IPS-18c (cell line): ENCODE measurements at regions not wholly inside any gene's neighbourhood (a gene's known extent, or its start where the extent isn't known, plus 50 kb on each side); places are given as distances from the start of the nearest gene placed in this dataset.

ENCODE experiments used
- H3K4me3 ChIP-seq: 2 replicates; pipeline ENCODE4 v1.7.0; 2013; ENCODE audit warnings: low read depth, mild to moderate bottlenecking, low read length, moderate library complexity; ENCODE audit not compliant: insufficient read depth
- H3K9me3 ChIP-seq: one replicate; pipeline ENCODE4 v1.6.1; 2013; ENCODE audit warnings: mild to moderate bottlenecking, low read length, moderate library complexity; ENCODE audit not compliant: control insufficient read depth, insufficient read depth

GRCh38 chr20:39878320-39878719 lies 810.7 kb downstream of the MAFB start:
- H3K9me3 ChIP-seq = peaks cover 4% of the 10 kb centered on the region
- H3K4me3 ChIP-seq = no peak overlapping the region

- Histone ChIP-seq H3K9me3 (peaks cover 4% of the 10 kb centered on the region), H3K4me3 (no peak overlapping the region; the same call in 1 of the 2 replicates)
Observed at GRCh38 chr20:39877788-39878187, 811.2 kb downstream of the MAFB start.

GRCh38 chr20:39876976-39877635 lies 811.9 kb downstream of the MAFB start:
- peaks cover 1% of the 10 kb centered on the region for H3K9me3 ChIP-seq
- H3K4me3 ChIP-seq = no peak overlapping the region

DNA sequence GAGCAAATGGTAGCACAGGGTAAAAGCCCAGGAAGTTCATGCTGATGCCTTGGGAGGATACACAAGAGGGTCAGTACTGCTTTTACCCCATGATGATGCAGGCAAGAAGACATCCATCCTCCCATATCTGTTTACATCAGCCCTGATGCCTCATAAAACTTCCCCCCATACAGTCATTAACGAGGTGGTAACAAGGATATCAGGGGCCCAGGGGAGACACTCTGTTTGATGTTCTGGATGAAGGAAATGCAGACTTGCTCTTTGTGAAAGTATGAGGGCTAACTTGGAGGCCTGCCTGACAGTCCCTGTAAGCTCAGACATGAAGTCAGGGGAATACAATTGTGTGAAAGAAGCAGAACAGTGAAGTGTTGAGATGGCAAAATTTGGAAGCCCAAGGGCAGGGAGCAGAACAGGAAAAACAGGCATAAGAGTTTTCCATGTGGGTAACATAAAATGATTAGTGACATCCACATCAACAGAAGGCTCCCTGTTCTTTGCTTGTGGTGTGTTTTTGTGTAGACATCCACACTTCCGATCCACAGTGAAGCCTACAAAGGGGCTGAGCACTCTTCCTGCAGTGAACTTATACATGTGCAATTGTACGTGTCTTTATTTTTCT lies 813.4 kb downstream of the MAFB start:
- Histone ChIP-seq H3K9me3 (no peaks in the 10 kb centered on the region), H3K4me3 (no peak overlapping the region)

- no peak overlapping the region for H3K4me3 ChIP-seq
- H3K9me3 ChIP-seq = no peaks in the 10 kb centered on the region
Observed at GRCh38 chr20:39874049-39874893, 814.8 kb downstream of the MAFB start.

- Histone ChIP-seq H3K4me3 (no peak overlapping the region), H3K9me3 (no peaks in the 10 kb centered on the region)
Observed at GRCh38 chr20:39873286-39873685, 815.8 kb downstream of the MAFB start.

DNA sequence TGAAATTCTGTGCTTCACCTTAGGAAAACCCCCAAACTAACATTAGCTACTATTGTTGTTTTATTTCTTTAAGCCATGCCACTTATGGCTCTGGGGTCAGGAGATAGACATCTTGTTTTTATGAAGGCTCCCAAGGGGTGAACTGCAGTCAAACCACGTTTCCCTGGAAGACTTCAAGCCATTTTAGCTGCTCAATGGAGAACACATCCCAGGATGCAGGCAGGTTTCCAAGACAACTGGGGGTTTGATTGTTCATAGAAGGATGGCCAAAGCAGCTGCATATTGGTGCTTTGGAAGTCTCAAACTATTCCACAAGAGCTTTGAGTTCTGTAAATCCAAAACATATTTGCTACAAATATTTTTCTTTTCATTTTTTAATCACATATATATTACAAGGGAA lies 818.0 kb downstream of the MAFB start:
- Histone ChIP-seq H3K4me3 (no peak overlapping the region), H3K9me3 (no peaks in the 10 kb centered on the region)

- Histone ChIP-seq H3K9me3 (no peaks in the 10 kb centered on the region), H3K4me3 (no peak overlapping the region)
Observed at GRCh38 chr20:39865446-39865845, 823.6 kb downstream of the MAFB start.

DNA sequence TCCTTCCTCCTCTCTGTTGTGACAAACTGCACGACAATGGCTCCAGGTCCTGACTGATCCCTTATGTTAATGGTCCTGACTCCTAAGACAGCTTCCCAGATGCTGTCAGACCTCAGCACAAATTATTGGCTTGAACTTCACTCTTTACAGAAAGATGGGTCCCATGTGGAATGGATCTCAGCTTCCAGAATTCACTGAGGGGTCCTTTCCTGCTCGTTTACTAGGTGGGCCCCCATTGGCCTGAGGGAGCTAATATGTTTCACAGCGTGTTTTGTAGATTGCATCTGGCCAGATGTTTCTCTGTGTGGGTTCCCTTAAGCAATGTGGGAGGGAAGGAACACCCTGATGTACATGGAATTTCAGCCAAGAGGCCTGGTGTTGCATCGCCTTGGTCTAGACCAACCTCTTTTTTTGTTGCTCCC lies 826.6 kb downstream of the MAFB start:
- no peaks in the 10 kb centered on the region for H3K9me3 ChIP-seq
- H3K4me3 ChIP-seq = no peak overlapping the region

GRCh38 chr20:39861381-39861780 lies 827.7 kb downstream of the MAFB start:
- Histone ChIP-seq H3K9me3 (no peaks in the 10 kb centered on the region), H3K4me3 (no peak overlapping the region)

DNA sequence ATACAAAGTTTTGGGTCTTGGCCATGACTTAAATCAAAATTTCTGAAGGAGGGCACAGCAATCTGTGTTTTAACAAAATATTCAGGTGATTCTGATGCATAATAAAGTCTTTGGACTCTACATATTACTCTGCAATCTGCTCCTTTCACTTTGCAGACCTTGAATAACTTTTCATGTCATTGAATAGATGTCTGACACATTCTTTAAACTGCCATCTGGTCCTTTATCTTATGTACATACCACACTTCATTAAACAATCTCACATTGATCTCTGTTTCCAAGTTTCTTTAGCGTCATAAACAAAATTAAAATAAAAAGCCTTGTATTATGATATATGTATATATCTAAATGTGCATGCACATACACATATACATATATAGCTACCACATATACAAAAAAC lies 831.2 kb downstream of the MAFB start:
- H3K4me3 ChIP-seq = no peak overlapping the region
- H3K9me3 ChIP-seq = no peaks in the 10 kb centered on the region

DNA sequence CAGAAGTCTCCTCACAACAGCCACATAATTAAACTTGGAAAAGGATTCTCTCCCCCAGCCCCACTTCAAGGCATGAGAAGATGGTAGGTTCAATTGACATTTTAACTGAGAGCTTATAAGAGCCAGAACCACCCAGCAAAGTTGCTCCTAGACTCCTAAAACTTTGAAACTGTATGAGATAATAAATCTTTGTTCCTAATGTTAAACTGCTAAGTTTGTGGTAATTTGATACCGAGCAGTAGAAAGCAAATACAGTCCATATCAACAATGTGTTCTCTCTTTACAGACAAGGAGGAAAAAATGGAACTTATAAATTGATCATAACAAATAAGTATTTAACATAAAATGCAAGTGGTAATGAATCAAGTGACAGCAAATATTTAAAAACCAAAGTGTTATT lies 831.8 kb downstream of the MAFB start:
- H3K9me3 ChIP-seq = no peaks in the 10 kb centered on the region

GRCh38 chr20:39855799-39856198 lies 833.2 kb downstream of the MAFB start:
- no peaks in the 10 kb centered on the region for H3K9me3 ChIP-seq
- no peak overlapping the region for H3K4me3 ChIP-seq

More for the DNA sequence above, 831.8 kb downstream of the MAFB start:
- no peak overlapping the region for H3K4me3 ChIP-seq

DNA sequence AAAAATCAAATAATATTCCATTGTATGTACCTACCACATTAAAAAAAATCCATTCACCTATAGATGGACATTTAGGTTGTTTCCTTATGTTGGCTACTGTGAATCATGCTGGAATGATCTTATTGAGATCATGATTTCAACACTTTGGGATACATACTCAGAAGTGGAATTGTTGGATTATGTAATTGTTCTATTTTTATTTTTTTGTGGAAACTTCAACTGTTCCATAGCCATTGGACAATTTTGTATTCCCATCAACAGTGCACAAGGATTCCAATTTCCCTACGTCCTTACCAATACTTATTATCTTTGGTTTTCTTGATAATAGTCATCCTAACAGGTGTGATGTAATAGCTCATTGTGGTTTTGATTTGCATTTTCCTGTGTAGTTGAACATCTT lies 834.0 kb downstream of the MAFB start:
- no peak overlapping the region for H3K4me3 ChIP-seq
- H3K9me3 ChIP-seq = no peaks in the 10 kb centered on the region

DNA sequence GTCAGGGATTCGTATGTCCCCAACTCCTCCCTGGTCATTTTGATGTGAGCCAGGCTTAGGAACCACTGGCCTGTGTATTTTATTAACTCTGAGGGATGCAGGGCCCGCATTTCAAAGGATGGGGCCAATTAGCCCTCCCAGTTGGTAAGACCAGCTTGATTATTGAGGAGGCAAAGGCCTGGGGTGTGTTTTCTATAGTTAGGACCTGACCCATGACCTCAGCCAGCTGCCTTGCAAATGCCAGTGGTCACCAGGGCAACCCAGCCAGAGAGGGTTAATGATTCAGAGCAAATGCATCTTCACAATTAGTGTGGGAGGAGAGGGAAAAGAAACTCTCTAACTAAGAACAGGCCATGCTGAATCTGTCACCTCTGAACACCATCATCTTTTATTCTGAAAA lies 835.4 kb downstream of the MAFB start:
- no peaks in the 10 kb centered on the region for H3K9me3 ChIP-seq

GRCh38 chr20:39853050-39853449 lies 836.0 kb downstream of the MAFB start:
- Histone ChIP-seq H3K9me3 (no peaks in the 10 kb centered on the region), H3K4me3 (no peak overlapping the region)

More for the DNA sequence above, 835.4 kb downstream of the MAFB start:
- H3K4me3 ChIP-seq = no peak overlapping the region

- no peaks in the 10 kb centered on the region for H3K9me3 ChIP-seq
Observed at GRCh38 chr20:39851459-39851858, 837.6 kb downstream of the MAFB start.

GRCh38 chr20:39850821-39851330 lies 838.2 kb downstream of the MAFB start:
- Histone ChIP-seq H3K9me3 (no peaks in the 10 kb centered on the region), H3K4me3 (no peak overlapping the region)

More at GRCh38 chr20:39851459-39851858, 837.6 kb downstream of the MAFB start:
- no peak overlapping the region for H3K4me3 ChIP-seq
